ENCODE measurements at regions not wholly inside any gene's neighbourhood (a gene's known extent, or its start where the extent isn't known, plus 50 kb on each side); places are given as distances from the start of the nearest gene placed in this dataset.

DNA sequence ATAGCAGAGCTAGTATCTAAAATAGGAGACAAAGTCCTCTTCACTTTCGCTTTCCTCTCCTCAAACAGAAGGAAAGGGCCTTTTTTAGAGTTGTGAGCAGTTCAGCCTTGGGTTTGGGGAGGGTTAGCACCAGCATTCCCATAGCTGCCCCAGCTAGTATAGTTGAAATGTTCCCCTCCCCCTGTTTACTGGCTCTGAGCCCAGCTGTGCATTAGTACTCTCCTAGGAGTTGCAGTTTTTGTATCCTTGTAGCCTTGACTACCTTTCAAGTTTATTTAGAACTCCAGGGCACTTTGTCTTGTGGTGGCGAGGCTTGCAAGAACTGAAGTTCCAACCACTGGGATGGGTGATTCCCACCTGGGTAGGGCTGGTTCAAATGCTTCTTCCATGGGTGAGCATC lies 245.1 kb upstream of the NAALADL2 start:
- Histone ChIP-seq H2AFZ (ENCODE audit: low read depth, low read length) (no peak overlapping the region), H3K36me3 (ENCODE audit: control insufficient read depth in 2 of 2, extremely low read depth in 1 of 2, insufficient read depth in 2 of 2, low read length in 2 of 2) (no peaks in the 10 kb centered on the region), H3K4me3 (replicated peaks in 1 of 3; ENCODE audit: insufficient read depth in 1 of 3, low read depth in 1 of 3, low read length in 3 of 3) (no peak overlapping the region), H3K4me2 (ENCODE audit: insufficient read depth, low read length) (no peak overlapping the region), H3K9me3 (replicated peaks; ENCODE audit: control insufficient read depth, insufficient read depth, low read length) (no peaks in the 10 kb centered on the region), H3K27me3 (ENCODE audit: control insufficient read depth in 2 of 2, insufficient read depth in 2 of 2, low read length in 2 of 2) (no peaks in the 10 kb centered on the region), H3K4me1 (ENCODE audit: control insufficient read depth, extremely low read depth, insufficient read depth, low read length) (no peaks in the 10 kb centered on the region), H4K20me1 (replicated peaks; ENCODE audit: control insufficient read depth, extremely low read depth, insufficient read depth, low read length) (no peaks in the 10 kb centered on the region), H3K27ac (ENCODE audit: insufficient read depth, low read depth, low read length) (no peak overlapping the region), H3K9me1 (replicated peaks; ENCODE audit: control insufficient read depth, extremely low read depth, insufficient read depth, low read length) (no peaks in the 10 kb centered on the region), H3K79me2 (ENCODE audit: control insufficient read depth, insufficient read depth, low read length) (no peaks in the 10 kb centered on the region), H3K9ac (replicated peaks; ENCODE audit: extremely low read depth, insufficient read depth, low read length) (no peak overlapping the region)
- no peak for TF ChIP-seq FOS (IDR thresholded peaks at IDR 0.05; ENCODE audit: borderline replicate concordance, insufficient read depth, low read length)
- no peak for TF ChIP-seq JUN (IDR thresholded peaks at IDR 0.05; ENCODE audit: borderline replicate concordance, insufficient read depth, insufficient read length, low read depth)
- TF ChIP-seq, protein P1, sequence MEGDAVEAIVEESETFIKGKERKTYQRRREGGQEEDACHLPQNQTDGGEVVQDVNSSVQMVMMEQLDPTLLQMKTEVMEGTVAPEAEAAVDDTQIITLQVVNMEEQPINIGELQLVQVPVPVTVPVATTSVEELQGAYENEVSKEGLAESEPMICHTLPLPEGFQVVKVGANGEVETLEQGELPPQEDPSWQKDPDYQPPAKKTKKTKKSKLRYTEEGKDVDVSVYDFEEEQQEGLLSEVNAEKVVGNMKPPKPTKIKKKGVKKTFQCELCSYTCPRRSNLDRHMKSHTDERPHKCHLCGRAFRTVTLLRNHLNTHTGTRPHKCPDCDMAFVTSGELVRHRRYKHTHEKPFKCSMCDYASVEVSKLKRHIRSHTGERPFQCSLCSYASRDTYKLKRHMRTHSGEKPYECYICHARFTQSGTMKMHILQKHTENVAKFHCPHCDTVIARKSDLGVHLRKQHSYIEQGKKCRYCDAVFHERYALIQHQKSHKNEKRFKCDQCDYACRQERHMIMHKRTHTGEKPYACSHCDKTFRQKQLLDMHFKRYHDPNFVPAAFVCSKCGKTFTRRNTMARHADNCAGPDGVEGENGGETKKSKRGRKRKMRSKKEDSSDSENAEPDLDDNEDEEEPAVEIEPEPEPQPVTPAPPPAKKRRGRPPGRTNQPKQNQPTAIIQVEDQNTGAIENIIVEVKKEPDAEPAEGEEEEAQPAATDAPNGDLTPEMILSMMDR (IDR thresholded peaks at IDR 0.05; ENCODE audit: extremely low read depth in 1 of 2, insufficient read depth in 1 of 2, low read depth in 1 of 2, low read length in 2 of 2): no peak
- TF ChIP-seq MAX (IDR thresholded peaks at IDR 0.05; ENCODE audit: insufficient read depth, insufficient read length): no peak
- no peak for TF ChIP-seq POLR2A (IDR thresholded peaks at IDR 0.05; ENCODE audit: low read depth, low read length)
- TF ChIP-seq MYC (IDR thresholded peaks at IDR 0.05; ENCODE audit: low read depth, low read length): no peak
- TF ChIP-seq POLR2AphosphoS5 (IDR thresholded peaks at IDR 0.05; ENCODE audit: insufficient read depth, low read depth, low read length): no peak
- TF ChIP-seq EZH2 (IDR thresholded peaks at IDR 0.05; ENCODE audit: borderline replicate concordance, low read depth, low read length, severe bottlenecking): no peak
- no peak for TF ChIP-seq GATA2 (IDR thresholded peaks at IDR 0.05; ENCODE audit: insufficient read depth, insufficient read length, low read depth, low read length)
- dilution Hi-C loops (cut with MboI; ENCODE audit: extremely low pct_ligation_motif_present, low sequenced_read_pairs) (no loop called here), intact Hi-C loops (cut with micrococcal nuclease) (no loop called here)
- no peak for FAIRE-seq
- CTCF ChIA-PET: interaction anchor here (1.0 kb wide), 1 partner anchor 12 kb away, joined by 3 read pairs; no protein-coding TSS in a partner anchor
- POLR2A ChIA-PET: no interaction called here
- DNase-seq (ENCODE audit: low read depth, low spot score): no peak
- no TSS peak for BruUV-seq (replicated peaks)

All from endothelial cell of umbilical vein (primary cell).